CD4-positive, alpha-beta T cell treated with Interleukin-12 subunit alpha and Interleukin-12 subunit beta, for 1 hour (primary cell): ENCODE measurements at regions not wholly inside any gene's neighbourhood (a gene's known extent, or its start where the extent isn't known, plus 50 kb on each side); places are given as distances from the start of the nearest gene placed in this dataset.
"Not testable (repeated sequence)": the region's sequence is repeated elsewhere in the genome, so short reads cannot be mapped to it uniquely, and the experiment has no call there.

Experiments used
- DNase-seq: peaks from one replicate; pipeline ENCODE4 v3.0.0-alpha.2; 2020

- no peak for DNase-seq
These were observed 85.6 kb upstream of the SNX7 start for GRCh38 chr1:98575955-98576354.

GRCh38 chr1:98565951-98566350 lies 95.6 kb upstream of the SNX7 start:
- no peak for DNase-seq

GRCh38 chr1:98559291-98559690 lies 102.2 kb upstream of the SNX7 start:
- DNase-seq: no peak

- DNase-seq: no peak
These were observed 103.6 kb upstream of the SNX7 start for GRCh38 chr1:98557895-98558294.

GRCh38 chr1:98556521-98557158 lies 104.9 kb upstream of the SNX7 start:
- DNase-seq: no peak

- no peak for DNase-seq
These were observed 105.7 kb upstream of the SNX7 start for GRCh38 chr1:98555814-98556213.

- not testable (repeated sequence) for DNase-seq
These were observed 108.9 kb upstream of the SNX7 start for GRCh38 chr1:98552576-98553074.

- DNase-seq: no peak
These were observed 111.4 kb upstream of the SNX7 start for GRCh38 chr1:98550076-98550475.

GRCh38 chr1:98546319-98546718 lies 115.2 kb upstream of the SNX7 start:
- no peak for DNase-seq

GRCh38 chr1:98538106-98538505 lies 123.4 kb upstream of the SNX7 start:
- DNase-seq: no peak

GRCh38 chr1:98523256-98523655 lies 138.3 kb upstream of the SNX7 start:
- no peak for DNase-seq

GRCh38 chr1:98516306-98516705 lies 145.2 kb upstream of the SNX7 start:
- DNase-seq: no peak

GRCh38 chr1:98515744-98516143 lies 145.8 kb upstream of the SNX7 start:
- no peak for DNase-seq

GRCh38 chr1:98512216-98512615 lies 149.3 kb upstream of the SNX7 start:
- DNase-seq: not testable (repeated sequence)

- DNase-seq: no peak
These were observed 157.8 kb upstream of the SNX7 start for GRCh38 chr1:98503771-98504170.

GRCh38 chr1:98502937-98503336 lies 158.6 kb upstream of the SNX7 start:
- no peak for DNase-seq

GRCh38 chr1:98500324-98500723 lies 161.2 kb upstream of the SNX7 start:
- no peak for DNase-seq

GRCh38 chr1:98498651-98499050 lies 162.9 kb upstream of the SNX7 start:
- no peak for DNase-seq

- DNase-seq: no peak
These were observed 164.0 kb upstream of the SNX7 start for GRCh38 chr1:98497497-98497896.

GRCh38 chr1:98496256-98496995 lies 165.1 kb upstream of the SNX7 start:
- DNase-seq: no peak

GRCh38 chr1:98493469-98493868 lies 168.1 kb upstream of the SNX7 start:
- no peak for DNase-seq

- DNase-seq: no peak
These were observed 171.4 kb upstream of the SNX7 start for GRCh38 chr1:98490099-98490498.

- DNase-seq: no peak
These were observed 173.9 kb upstream of the SNX7 start for GRCh38 chr1:98487620-98488019.

- DNase-seq: no peak
These were observed 178.9 kb upstream of the SNX7 start for GRCh38 chr1:98482611-98483010.

GRCh38 chr1:98480271-98480670 lies 181.2 kb upstream of the SNX7 start:
- DNase-seq: no peak
